ENCODE measurements at regions not wholly inside any gene's neighbourhood (a gene's known extent, or its start where the extent isn't known, plus 50 kb on each side); places are given as distances from the start of the nearest gene placed in this dataset.

GRCh38 chr11:79547256-79547655, 106.4 kb upstream of the TENM4 start (continued):
- TF ChIP-seq TBP (IDR thresholded peaks at IDR 0.05; ENCODE audit: low read depth, low read length) (no peak), CREB1 (IDR thresholded peaks at IDR 0.05) (no peak), RNF2 (IDR thresholded peaks at IDR 0.05; ENCODE audit: borderline replicate concordance, low read depth, low read length, missing control alignments, poor library complexity, severe bottlenecking) (no peak), HDAC2 (IDR thresholded peaks at IDR 0.05; ENCODE audit: borderline replicate concordance in 1 of 2, low read depth in 2 of 2, low read length in 2 of 2) (no peak), POU5F1 (IDR thresholded peaks at IDR 0.05; ENCODE audit: low read depth, low read length) (no peak), HDAC6 (IDR thresholded peaks at IDR 0.05; ENCODE audit: low read depth, low read length) (no peak), TAF1 (IDR thresholded peaks at IDR 0.05; ENCODE audit: low read depth, low read length) (no peak), YY1 (IDR thresholded peaks at IDR 0.05; ENCODE audit: low read depth, low read length) (no peak), BCL11A (IDR thresholded peaks at IDR 0.05; ENCODE audit: low read depth in 2 of 2, low read length in 2 of 2) (no peak), TCF12 (IDR thresholded peaks at IDR 0.05; ENCODE audit: low read depth, low read length) (no peak), CHD1 (IDR thresholded peaks at IDR 0.05; ENCODE audit: low read depth, low read length) (no peak), POLR2A (IDR thresholded peaks at IDR 0.05; ENCODE audit: control extremely low read depth in 1 of 2, low read depth in 2 of 2, low read length in 2 of 2) (no peak), SP2 (IDR thresholded peaks at IDR 0.05; ENCODE audit: low read length) (no peak)

Data from H1 (cell line).